Gastrocnemius medialis (tissue), 4 donors: ENCODE measurements at regions not wholly inside any gene's neighbourhood (a gene's known extent, or its start where the extent isn't known, plus 50 kb on each side); places are given as distances from the start of the nearest gene placed in this dataset.
"Not testable (repeated sequence)": the region's sequence is repeated elsewhere in the genome, so short reads cannot be mapped to it uniquely, and the experiment has no call there.

ENCODE experiments used
- ATAC-seq, 2 donors: fragments of 150-250 bp; one replicate each; pipeline ENCODE4 v1.9.1; 2016
- DNase-seq, 2 donors: peaks; one replicate each; pipeline ENCODE4 v3.0.0-alpha.2; 2019
- H3K27ac ChIP-seq, 4 donors: fragments of 200-600 bp; sonication (generic); 1 replicate in 1 of 4; 2 replicates in 3 of 4; pipeline ENCODE4 v1.5.1; 2016 to 2018; ENCODE audit warnings: mild to moderate bottlenecking in 2 of 4, moderate library complexity in 1 of 4
- H3K27me3 ChIP-seq, 3 donors: fragments of 200-600 bp; sonication (generic) in 2 of 3; 1 replicate in 1 of 3; 2 replicates in 2 of 3; pipeline versions ENCODE4 v1.5.1 to v1.6.0; 2016 to 2019; ENCODE audit warnings: mild to moderate bottlenecking in 1 of 3, moderate library complexity in 1 of 3
- H3K36me3 ChIP-seq, 2 donors: fragments of 200-600 bp; sonication (generic) in 1 of 2; one replicate each; pipeline ENCODE4 v1.5.1; 2017 to 2018
- H3K4me1 ChIP-seq, 2 donors: fragments of 200-600 bp; sonication (generic) in 1 of 2; one replicate each; pipeline ENCODE4 v1.5.1; 2016 to 2017; ENCODE audit warnings: mild to moderate bottlenecking in 2 of 2
- H3K4me3 ChIP-seq, 4 donors: fragments of 200-600 bp; sonication (generic) in 3 of 4; 1 replicate in 1 of 4; 2 replicates in 3 of 4; pipeline ENCODE4 v1.5.1; 2016 to 2019; ENCODE audit warnings: mild to moderate bottlenecking in 2 of 4
- H3K9me3 ChIP-seq, 3 donors: fragments of 200-600 bp; sonication (generic) in 2 of 3; 1 replicate in 1 of 3; 2 replicates in 2 of 3; pipeline ENCODE4 v1.5.1; 2016 to 2019
- POLR2A ChIP-seq, 2 donors: fragments of 450-650 bp; IDR thresholded peaks; one replicate each; pipeline ENCODE4 v1.6.1; 2017; ENCODE audit warnings: antibody characterized with exemption in 2 of 2, mild to moderate bottlenecking in 2 of 2, moderate library complexity in 2 of 2
- in situ Hi-C, 4 donors: fragments of 200-750 bp; cut with MboI; loops; one replicate each; pipeline versions ENCODE4 v1.15.0 to v1.8.0; 2017; ENCODE audit warnings: low sequenced_read_pairs in 4 of 4
- intact Hi-C: fragments of 100-400 bp; cut with DNase I; formaldehyde crosslinking; loops from one replicate; pipeline ENCODE4 v1.15.1; 2023; ENCODE audit warnings: low total_unique reads
- TF ChIP-seq, protein P1 (sequence below), 5 experiments: fragments of 450-650 bp in 3 of 5; fragments of 200-600 bp in 2 of 5; sonication (generic) in 2 of 5; IDR thresholded peaks in 4 of 5; conservative IDR thresholded peaks in 1 of 5; 1 replicate in 4 of 5; 2 replicates in 1 of 5; pipeline ENCODE4 v1.5.1; 2016 to 2019; ENCODE audit warnings: antibody characterized with exemption in 5 of 5, mild to moderate bottlenecking in 3 of 5, moderate library complexity in 3 of 5

DNA sequence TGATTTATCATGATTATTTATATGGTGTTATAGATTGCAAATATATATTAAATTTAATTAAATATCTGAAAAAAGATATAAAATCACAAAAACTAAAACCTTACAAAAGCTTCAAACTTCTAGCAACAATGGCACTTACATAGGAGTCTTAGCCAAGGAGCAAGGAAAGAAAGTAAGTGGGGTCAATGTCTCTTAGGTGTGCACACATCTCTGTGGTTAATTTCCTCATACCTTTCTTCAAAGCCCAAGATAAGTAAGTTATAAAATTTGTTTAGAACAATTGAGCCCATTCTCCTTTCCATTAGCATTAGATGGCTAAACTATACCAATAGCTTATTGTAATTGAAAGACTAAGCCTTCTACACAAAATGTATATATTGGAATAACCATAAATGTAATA is 161.6 kb upstream of the PDE4D start:
- ATAC-seq (no peak), DNase-seq (no peak)
- in situ Hi-C loops: no loop called here
- no peak overlapping the region for H3K27ac ChIP-seq
- H3K4me1 ChIP-seq: no peaks in the 10 kb centered on the region
- H3K9me3 ChIP-seq: no peaks in the 10 kb centered on the region
- no peaks in the 10 kb centered on the region for H3K36me3 ChIP-seq
- intact Hi-C loops: no loop called here
- no peak overlapping the region for H3K4me3 ChIP-seq
- TF ChIP-seq POLR2A (IDR thresholded peaks at IDR 0.05): no peak
- TF ChIP-seq, protein P1, sequence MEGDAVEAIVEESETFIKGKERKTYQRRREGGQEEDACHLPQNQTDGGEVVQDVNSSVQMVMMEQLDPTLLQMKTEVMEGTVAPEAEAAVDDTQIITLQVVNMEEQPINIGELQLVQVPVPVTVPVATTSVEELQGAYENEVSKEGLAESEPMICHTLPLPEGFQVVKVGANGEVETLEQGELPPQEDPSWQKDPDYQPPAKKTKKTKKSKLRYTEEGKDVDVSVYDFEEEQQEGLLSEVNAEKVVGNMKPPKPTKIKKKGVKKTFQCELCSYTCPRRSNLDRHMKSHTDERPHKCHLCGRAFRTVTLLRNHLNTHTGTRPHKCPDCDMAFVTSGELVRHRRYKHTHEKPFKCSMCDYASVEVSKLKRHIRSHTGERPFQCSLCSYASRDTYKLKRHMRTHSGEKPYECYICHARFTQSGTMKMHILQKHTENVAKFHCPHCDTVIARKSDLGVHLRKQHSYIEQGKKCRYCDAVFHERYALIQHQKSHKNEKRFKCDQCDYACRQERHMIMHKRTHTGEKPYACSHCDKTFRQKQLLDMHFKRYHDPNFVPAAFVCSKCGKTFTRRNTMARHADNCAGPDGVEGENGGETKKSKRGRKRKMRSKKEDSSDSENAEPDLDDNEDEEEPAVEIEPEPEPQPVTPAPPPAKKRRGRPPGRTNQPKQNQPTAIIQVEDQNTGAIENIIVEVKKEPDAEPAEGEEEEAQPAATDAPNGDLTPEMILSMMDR (IDR thresholded peaks at IDR 0.05 in 4 of 5, conservative IDR thresholded peaks at IDR 0.05 in 1 of 5): no peak
- H3K27me3 ChIP-seq: no peaks in the 10 kb centered on the region

DNA sequence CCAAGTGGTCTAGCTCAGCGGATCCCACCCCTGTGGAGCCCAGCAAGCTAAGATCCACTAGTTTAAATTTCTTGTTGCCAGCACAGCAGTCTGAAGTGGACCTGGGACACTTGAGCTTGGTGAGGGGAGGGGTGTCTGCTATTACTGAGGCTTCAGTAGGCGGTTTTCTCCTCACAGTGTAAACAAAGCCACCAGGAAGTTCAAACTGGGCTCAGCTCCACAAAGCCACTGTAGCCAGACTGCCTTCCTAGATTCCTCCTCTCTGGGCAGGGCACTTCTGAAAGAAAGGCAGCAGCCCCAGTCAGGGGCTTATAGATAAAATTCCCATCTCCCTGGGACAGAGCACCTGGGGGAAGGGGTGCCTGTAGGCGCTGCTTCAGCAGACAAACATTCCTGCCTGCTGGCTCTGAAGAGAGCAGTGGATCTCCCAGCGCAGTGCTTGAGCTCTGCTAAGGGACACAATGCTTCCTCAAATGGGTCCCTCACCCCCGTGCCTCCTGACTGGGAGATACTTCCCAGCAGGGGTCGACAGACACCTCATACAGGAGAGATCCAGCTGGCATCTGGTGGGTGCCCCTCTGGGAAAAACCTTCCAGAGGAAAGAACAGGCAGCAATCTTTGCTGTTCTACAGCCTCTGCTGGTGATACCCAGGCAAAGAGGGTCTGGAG is 148.6 kb upstream of the PDE4D start:
- intact Hi-C loops, ATAC-seq, H3K27me3 ChIP-seq, DNase-seq, H3K4me1 ChIP-seq, H3K27ac ChIP-seq, H3K4me3 ChIP-seq, H3K9me3 ChIP-seq, in situ Hi-C loops, H3K36me3 ChIP-seq: not testable (repeated sequence)

DNA sequence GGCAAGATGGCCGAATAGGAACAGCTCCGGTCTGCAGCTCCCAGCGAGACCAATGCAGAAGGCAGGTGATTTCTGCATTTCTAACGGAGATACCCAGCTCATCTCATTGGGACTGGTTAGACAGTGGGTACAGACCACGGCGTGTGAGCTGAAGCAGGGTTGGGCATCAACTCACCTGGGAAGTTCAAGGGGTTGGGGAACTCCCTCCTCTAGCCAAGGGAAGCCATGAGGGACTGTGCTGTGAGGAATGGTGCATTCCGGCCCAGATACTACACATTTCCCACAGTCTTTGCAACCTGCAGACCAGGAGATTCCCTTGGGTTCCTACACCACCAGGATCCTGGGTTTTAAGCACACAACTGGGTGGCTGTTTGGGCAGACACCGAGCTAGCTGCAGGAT is 148.0 kb upstream of the PDE4D start:
- in situ Hi-C loops, intact Hi-C loops, H3K4me1 ChIP-seq, H3K27me3 ChIP-seq, H3K9me3 ChIP-seq, ATAC-seq, H3K27ac ChIP-seq, DNase-seq, H3K36me3 ChIP-seq, H3K4me3 ChIP-seq: not testable (repeated sequence)

DNA sequence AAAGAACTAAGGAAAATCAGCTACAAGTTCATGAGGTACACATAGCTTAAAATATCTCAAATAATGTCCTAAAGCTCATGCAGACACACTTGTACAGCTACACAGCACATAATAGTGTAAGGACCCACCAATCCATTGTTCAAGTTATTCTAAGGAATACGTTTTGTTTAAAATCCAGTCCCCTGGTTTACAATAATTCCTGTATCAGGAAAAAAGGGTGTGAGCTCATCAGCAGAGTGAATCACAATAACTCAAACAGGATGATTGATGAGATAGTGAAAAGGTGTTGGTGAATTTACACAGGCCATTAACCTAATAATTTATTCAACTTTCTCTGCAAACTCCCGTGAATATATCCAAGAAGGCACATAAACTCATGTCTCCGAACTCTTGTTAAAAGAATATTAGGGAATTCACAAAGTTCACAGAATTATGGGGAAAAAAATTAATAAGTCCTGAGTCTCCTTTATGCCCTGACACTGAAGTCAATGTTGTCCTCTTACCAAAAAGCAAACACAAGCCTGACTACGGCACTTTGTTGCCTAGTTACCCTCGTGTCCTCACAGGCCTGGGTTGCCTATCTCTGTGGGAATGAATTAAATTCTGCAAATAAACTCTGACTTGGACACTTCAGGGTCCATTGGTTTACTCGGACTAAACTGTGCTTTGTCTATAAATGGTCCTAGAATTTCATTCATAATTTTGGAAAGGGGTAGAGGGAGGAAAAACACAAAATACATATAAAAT is 142.8 kb upstream of the PDE4D start:
- DNase-seq (no peak), ATAC-seq (no peak)
- TF ChIP-seq, protein P1 (IDR thresholded peaks at IDR 0.05 in 4 of 5, conservative IDR thresholded peaks at IDR 0.05 in 1 of 5): no peak
- TF ChIP-seq POLR2A (IDR thresholded peaks at IDR 0.05): no peak
- Histone ChIP-seq H3K27ac (no peak overlapping the region), H3K36me3 (no peaks in the 10 kb centered on the region), H3K27me3 (no peaks in the 10 kb centered on the region), H3K4me1 (no peaks in the 10 kb centered on the region), H3K9me3 (no peaks in the 10 kb centered on the region), H3K4me3 (no peak overlapping the region)
- intact Hi-C loops (no loop called here), in situ Hi-C loops (no loop called here)

DNA sequence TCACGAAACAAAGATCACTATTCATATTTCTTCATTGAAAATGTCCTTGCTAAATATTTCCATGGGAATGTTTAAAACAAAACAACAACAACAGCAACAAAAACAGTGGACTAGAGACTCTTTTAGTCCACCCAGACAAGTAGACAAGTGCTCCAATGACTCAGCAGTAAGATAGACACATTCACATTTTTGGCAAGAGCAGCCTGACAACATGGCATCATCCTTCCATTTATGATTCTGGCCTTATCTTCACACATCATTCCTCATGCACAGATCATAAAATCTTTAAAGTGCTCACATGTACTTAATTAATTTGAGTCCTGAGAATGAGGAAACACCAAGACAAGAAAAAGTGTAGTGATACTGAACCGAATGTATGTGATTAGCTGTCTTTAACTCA is 132.6 kb upstream of the PDE4D start:
- ATAC-seq (no peak), DNase-seq (no peak)
- H3K27me3 ChIP-seq: no peaks in the 10 kb centered on the region
- no peaks in the 10 kb centered on the region for H3K9me3 ChIP-seq
- no peak overlapping the region for H3K4me3 ChIP-seq
- in situ Hi-C loops (no loop called here), intact Hi-C loops (no loop called here)
- no peak overlapping the region for H3K27ac ChIP-seq
- no peak for TF ChIP-seq POLR2A (IDR thresholded peaks at IDR 0.05)
- no peaks in the 10 kb centered on the region for H3K36me3 ChIP-seq
- H3K4me1 ChIP-seq: no peaks in the 10 kb centered on the region

DNA sequence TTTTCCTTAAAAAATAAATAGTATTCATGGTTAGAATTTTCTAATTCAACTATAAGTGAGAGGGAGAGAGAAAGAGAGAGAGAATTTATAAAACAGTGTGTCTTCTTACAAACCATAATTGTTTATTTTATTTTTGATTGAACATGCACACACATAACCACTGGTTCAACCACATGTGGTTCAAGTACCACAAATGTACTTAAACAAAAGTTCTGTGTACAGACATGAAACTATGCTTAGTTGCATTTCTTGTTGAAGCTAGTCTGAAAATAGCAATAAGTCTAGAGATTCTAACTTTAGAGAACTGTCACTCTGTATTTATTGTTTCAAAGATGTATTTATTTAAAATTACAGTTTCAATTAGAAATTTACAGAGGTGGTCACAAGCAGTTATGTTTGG is 130.6 kb upstream of the PDE4D start:
- no peak for ATAC-seq
- Histone ChIP-seq H3K4me3 (no peak overlapping the region), H3K27me3 (no peaks in the 10 kb centered on the region), H3K27ac (no peak overlapping the region), H3K9me3 (no peaks in the 10 kb centered on the region), H3K4me1 (no peaks in the 10 kb centered on the region), H3K36me3 (no peaks in the 10 kb centered on the region)
- intact Hi-C loops: no loop called here
- TF ChIP-seq, protein P1 (IDR thresholded peaks at IDR 0.05 in 4 of 5, conservative IDR thresholded peaks at IDR 0.05 in 1 of 5): no peak
- no peak for TF ChIP-seq POLR2A (IDR thresholded peaks at IDR 0.05)
- in situ Hi-C loops: no loop called here
- DNase-seq: no peak
